ENCODE measurements at regions not wholly inside any gene's neighbourhood (a gene's known extent, or its start where the extent isn't known, plus 50 kb on each side); places are given as distances from the start of the nearest gene placed in this dataset.

- no peak overlapping the region for H3K4me3 ChIP-seq (ENCODE audit: low read length in 2 of 2)
- H2AK5ac ChIP-seq (ENCODE audit: low read depth, low read length) = no peak overlapping the region
- no CpG with 5 or more reads among the region's 1 CpG for WGBS, 2 donors (ENCODE audit: extremely low coverage in 2 of 2, insufficient read length in 2 of 2, insufficient replicate concordance in 1 of 2)
- H3K9ac ChIP-seq (ENCODE audit: low read depth, low read length, poor library complexity) = no peak overlapping the region
- H2BK15ac ChIP-seq (ENCODE audit: low read length) = no peak overlapping the region
- no peak overlapping the region for H2BK120ac ChIP-seq (ENCODE audit: low read depth, low read length)
- H3K36me3 ChIP-seq (replicated peaks in 1 of 2; ENCODE audit: control insufficient read depth in 2 of 2, insufficient read depth in 2 of 2, low read length in 2 of 2) = no peaks in the 10 kb centered on the region
- no peak overlapping the region for H4K8ac ChIP-seq (ENCODE audit: low read depth, low read length)
- no peak overlapping the region for H3K18ac ChIP-seq (ENCODE audit: low read length)
- no peak overlapping the region for H3K4ac ChIP-seq (ENCODE audit: low read length)
- no peak overlapping the region for H2BK12ac ChIP-seq (ENCODE audit: low read length)
- no peak overlapping the region for H3K23ac ChIP-seq (ENCODE audit: low read depth, low read length, poor library complexity)
- H2BK5ac ChIP-seq (ENCODE audit: low read length) = no peak overlapping the region
- no peaks in the 10 kb centered on the region for H3K79me1 ChIP-seq (ENCODE audit: low read depth, low read length)
- H4K91ac ChIP-seq (ENCODE audit: low read depth, low read length, poor library complexity) = no peak overlapping the region
- peak overlapping the region; percentile 9 for H2AFZ ChIP-seq (ENCODE audit: low read length)
- peaks cover 5 to 6% of the 10 kb centered on the region in 2 donors for H3K4me1 ChIP-seq (ENCODE audit: control insufficient read depth in 2 of 2, insufficient read depth in 1 of 2, low read depth in 1 of 2, low read length in 2 of 2)
- peaks cover 4 to 16% of the 10 kb centered on the region in 2 donors for H3K9me3 ChIP-seq (replicated peaks in 1 of 2; ENCODE audit: control insufficient read depth in 2 of 2, insufficient read depth in 1 of 2, low read depth in 1 of 2, low read length in 2 of 2)
- DNase-seq (ENCODE audit: low spot score) = no peak
- H3K27ac ChIP-seq (replicated peaks; ENCODE audit: low read length) = no peak overlapping the region
- H3K27me3 ChIP-seq (ENCODE audit: control insufficient read depth in 3 of 3, insufficient read depth in 3 of 3, low read depth in 1 of 3, low read length in 3 of 3) = no peaks in the 10 kb centered on the region
- no peak overlapping the region for H3K14ac ChIP-seq (ENCODE audit: low read length)
- no peak overlapping the region for H3K4me2 ChIP-seq (ENCODE audit: insufficient read depth, low read length, poor library complexity, severe bottlenecking)
Measured at GRCh38 chr5:116658830-116659229, 84.2 kb upstream of the SEMA6A start.

- Histone ChIP-seq H2AK5ac (ENCODE audit: low read depth, low read length) (no peak overlapping the region), H3K18ac (ENCODE audit: low read length) (no peak overlapping the region), H2BK120ac (ENCODE audit: low read depth, low read length) (no peak overlapping the region), H3K4me1 (ENCODE audit: control insufficient read depth in 2 of 2, insufficient read depth in 1 of 2, low read depth in 1 of 2, low read length in 2 of 2) (peaks cover 6 to 11% of the 10 kb centered on the region in 2 donors), H3K9me3 (replicated peaks in 1 of 2; ENCODE audit: control insufficient read depth in 2 of 2, insufficient read depth in 1 of 2, low read depth in 1 of 2, low read length in 2 of 2) (peaks cover 4 to 16% of the 10 kb centered on the region in 2 donors), H3K79me1 (ENCODE audit: low read depth, low read length) (no peaks in the 10 kb centered on the region), H3K27me3 (ENCODE audit: control insufficient read depth in 3 of 3, insufficient read depth in 3 of 3, low read depth in 1 of 3, low read length in 3 of 3) (no peaks in the 10 kb centered on the region), H3K36me3 (replicated peaks in 1 of 2; ENCODE audit: control insufficient read depth in 2 of 2, insufficient read depth in 2 of 2, low read length in 2 of 2) (no peaks in the 10 kb centered on the region), H3K14ac (ENCODE audit: low read length) (no peak overlapping the region), H2BK5ac (ENCODE audit: low read length) (no peak overlapping the region), H4K8ac (ENCODE audit: low read depth, low read length) (no peak overlapping the region), H2BK15ac (ENCODE audit: low read length) (no peak overlapping the region), H4K91ac (ENCODE audit: low read depth, low read length, poor library complexity) (no peak overlapping the region), H2AFZ (ENCODE audit: low read length) (no peak overlapping the region), H3K9ac (ENCODE audit: low read depth, low read length, poor library complexity) (no peak overlapping the region), H3K4me2 (ENCODE audit: insufficient read depth, low read length, poor library complexity, severe bottlenecking) (no peak overlapping the region), H2BK12ac (ENCODE audit: low read length) (no peak overlapping the region), H3K4ac (ENCODE audit: low read length) (no peak overlapping the region), H3K23ac (ENCODE audit: low read depth, low read length, poor library complexity) (no peak overlapping the region), H3K4me3 (ENCODE audit: low read length in 2 of 2) (no peak overlapping the region), H3K27ac (replicated peaks; ENCODE audit: low read length) (no peak overlapping the region)
- no peak for DNase-seq (ENCODE audit: low spot score)
Measured at GRCh38 chr5:116658141-116658540, 83.5 kb upstream of the SEMA6A start.

GRCh38 chr5:116655431-116655830 is 80.8 kb upstream of the SEMA6A start:
- H3K14ac ChIP-seq (ENCODE audit: low read length) = no peak overlapping the region
- no peak overlapping the region for H2BK15ac ChIP-seq (ENCODE audit: low read length)
- no peak overlapping the region for H2BK120ac ChIP-seq (ENCODE audit: low read depth, low read length)
- no peak overlapping the region for H4K91ac ChIP-seq (ENCODE audit: low read depth, low read length, poor library complexity)
- no peak overlapping the region for H3K23ac ChIP-seq (ENCODE audit: low read depth, low read length, poor library complexity)
- H3K4me3 ChIP-seq (ENCODE audit: low read length in 2 of 2) = no peak overlapping the region
- H3K4me1 ChIP-seq (ENCODE audit: control insufficient read depth in 2 of 2, insufficient read depth in 1 of 2, low read depth in 1 of 2, low read length in 2 of 2) = peaks cover 8 to 27% of the 10 kb centered on the region in 2 donors
- no peak overlapping the region for H2BK5ac ChIP-seq (ENCODE audit: low read length)
- no peaks in the 10 kb centered on the region for H3K79me1 ChIP-seq (ENCODE audit: low read depth, low read length)
- no peak overlapping the region for H3K18ac ChIP-seq (ENCODE audit: low read length)
- no peaks in the 10 kb centered on the region for H3K27me3 ChIP-seq (ENCODE audit: control insufficient read depth in 3 of 3, insufficient read depth in 3 of 3, low read depth in 1 of 3, low read length in 3 of 3)
- peaks cover 0 to under 1% of the 10 kb centered on the region in 2 donors for H3K9me3 ChIP-seq (replicated peaks in 1 of 2; ENCODE audit: control insufficient read depth in 2 of 2, insufficient read depth in 1 of 2, low read depth in 1 of 2, low read length in 2 of 2)
- H2BK12ac ChIP-seq (ENCODE audit: low read length) = no peak overlapping the region
- no peak for DNase-seq (ENCODE audit: low spot score)
- no peak overlapping the region for H3K9ac ChIP-seq (ENCODE audit: low read depth, low read length, poor library complexity)
- H2AK5ac ChIP-seq (ENCODE audit: low read depth, low read length) = no peak overlapping the region
- H3K36me3 ChIP-seq (replicated peaks in 1 of 2; ENCODE audit: control insufficient read depth in 2 of 2, insufficient read depth in 2 of 2, low read length in 2 of 2) = no peaks in the 10 kb centered on the region
- no CpG with 5 or more reads among the region's 3 CpGs for WGBS, 2 donors (ENCODE audit: extremely low coverage in 2 of 2, insufficient read length in 2 of 2, insufficient replicate concordance in 1 of 2)
- H4K8ac ChIP-seq (ENCODE audit: low read depth, low read length) = no peak overlapping the region
- no peak overlapping the region for H3K4me2 ChIP-seq (ENCODE audit: insufficient read depth, low read length, poor library complexity, severe bottlenecking)
- H3K27ac ChIP-seq (replicated peaks; ENCODE audit: low read length) = no peak overlapping the region
- no peak overlapping the region for H3K4ac ChIP-seq (ENCODE audit: low read length)
- H2AFZ ChIP-seq (ENCODE audit: low read length) = no peak overlapping the region

- Histone ChIP-seq H4K8ac (ENCODE audit: low read depth, low read length) (no peak overlapping the region), H3K9ac (ENCODE audit: low read depth, low read length, poor library complexity) (no peak overlapping the region), H3K14ac (ENCODE audit: low read length) (no peak overlapping the region), H2AFZ (ENCODE audit: low read length) (no peak overlapping the region), H2BK5ac (ENCODE audit: low read length) (no peak overlapping the region), H3K4ac (ENCODE audit: low read length) (no peak overlapping the region), H3K36me3 (replicated peaks in 1 of 2; ENCODE audit: control insufficient read depth in 2 of 2, insufficient read depth in 2 of 2, low read length in 2 of 2) (no peaks in the 10 kb centered on the region), H3K79me1 (ENCODE audit: low read depth, low read length) (no peaks in the 10 kb centered on the region), H2AK5ac (ENCODE audit: low read depth, low read length) (no peak overlapping the region), H2BK15ac (ENCODE audit: low read length) (no peak overlapping the region), H4K91ac (ENCODE audit: low read depth, low read length, poor library complexity) (no peak overlapping the region), H3K23ac (ENCODE audit: low read depth, low read length, poor library complexity) (no peak overlapping the region), H3K4me3 (ENCODE audit: low read length in 2 of 2) (no peak overlapping the region), H3K4me1 (ENCODE audit: control insufficient read depth in 2 of 2, insufficient read depth in 1 of 2, low read depth in 1 of 2, low read length in 2 of 2) (peaks cover 8 to 27% of the 10 kb centered on the region in 2 donors), H2BK12ac (ENCODE audit: low read length) (no peak overlapping the region), H3K27me3 (ENCODE audit: control insufficient read depth in 3 of 3, insufficient read depth in 3 of 3, low read depth in 1 of 3, low read length in 3 of 3) (no peaks in the 10 kb centered on the region), H3K27ac (replicated peaks; ENCODE audit: low read length) (no peak overlapping the region), H3K4me2 (ENCODE audit: insufficient read depth, low read length, poor library complexity, severe bottlenecking) (no peak overlapping the region), H2BK120ac (ENCODE audit: low read depth, low read length) (no peak overlapping the region), H3K18ac (ENCODE audit: low read length) (no peak overlapping the region), H3K9me3 (replicated peaks in 1 of 2; ENCODE audit: control insufficient read depth in 2 of 2, insufficient read depth in 1 of 2, low read depth in 1 of 2, low read length in 2 of 2) (no peaks in the 10 kb centered on the region)
- no peak for DNase-seq (ENCODE audit: low spot score)
- WGBS, 2 donors (ENCODE audit: extremely low coverage in 2 of 2, insufficient read length in 2 of 2, insufficient replicate concordance in 1 of 2) = no CpG with 5 or more reads among the region's 3 CpGs
Measured at GRCh38 chr5:116654925-116655324, 80.3 kb upstream of the SEMA6A start.

Data from neuronal stem cell (in vitro differentiated cells).